GM19467 (cell line): ENCODE measurements at regions not wholly inside any gene's neighbourhood (a gene's known extent, or its start where the extent isn't known, plus 50 kb on each side); places are given as distances from the start of the nearest gene placed in this dataset.

ENCODE experiments used
- ATAC-seq: cut with Tn5 transposase; IDR thresholded peaks from one replicate; pipeline ENCODE4 v1.9.1; 2021; ENCODE audit warnings: mild to moderate bottlenecking, moderate library complexity; ENCODE audit not compliant: unreplicated experiment

GRCh38 chr2:177340158-177340557, 52.4 kb upstream of the AGPS start:
- ATAC-seq = no peak

GRCh38 chr2:177342736-177343135, 49.8 kb upstream of the AGPS start:
- ATAC-seq = no peak
